Ishikawa (cell line): ENCODE measurements at regions not wholly inside any gene's neighbourhood (a gene's known extent, or its start where the extent isn't known, plus 50 kb on each side); places are given as distances from the start of the nearest gene placed in this dataset.

ENCODE experiments used
- CEBPB ChIP-seq: IDR thresholded peaks from 2 replicates; pipeline ENCODE4 v1.6.1; 2012
- CREB1 ChIP-seq: IDR thresholded peaks from 2 replicates; pipeline ENCODE4 v1.6.1; 2012; ENCODE audit warnings: low read depth
- EGR1 ChIP-seq: IDR thresholded peaks from 2 replicates; pipeline ENCODE4 v1.6.1; 2012
- EP300 ChIP-seq: IDR thresholded peaks from 2 replicates; pipeline ENCODE4 v1.6.1; 2012; ENCODE audit warnings: borderline replicate concordance
- FOXM1 ChIP-seq: IDR thresholded peaks from 2 replicates; pipeline ENCODE4 v1.6.1; 2012; ENCODE audit warnings: low read depth, borderline replicate concordance
- NFIC ChIP-seq: IDR thresholded peaks from 2 replicates; pipeline ENCODE4 v1.6.1; 2012
- RAD21 ChIP-seq: IDR thresholded peaks from 2 replicates; pipeline ENCODE4 v1.6.1; 2012; ENCODE audit warnings: low read depth
- TAF1 ChIP-seq: IDR thresholded peaks from 2 replicates; pipeline ENCODE4 v1.6.1; 2012; ENCODE audit warnings: low read depth, mild to moderate bottlenecking
- TCF12 ChIP-seq: IDR thresholded peaks from 2 replicates; pipeline ENCODE4 v1.6.1; 2012; ENCODE audit warnings: low read depth
- TEAD4 ChIP-seq: IDR thresholded peaks from 2 replicates; pipeline ENCODE4 v1.6.1; 2012
- YY1 ChIP-seq: IDR thresholded peaks from 2 replicates; pipeline ENCODE4 v1.6.1; 2012; ENCODE audit warnings: low read depth
- ZBTB7A ChIP-seq: IDR thresholded peaks from 2 replicates; pipeline ENCODE4 v1.6.1; 2012; ENCODE audit warnings: low read depth
- TF ChIP-seq, protein P1 (sequence below): IDR thresholded peaks from 2 replicates; pipeline ENCODE4 v1.6.1; 2012
- TF ChIP-seq, protein P2 (sequence below): IDR thresholded peaks from 2 replicates; pipeline ENCODE4 v1.6.1; 2012
- TF ChIP-seq, protein P3 (sequence below): IDR thresholded peaks from 2 replicates; pipeline ENCODE4 v1.6.1; 2012; ENCODE audit warnings: low read depth, mild to moderate bottlenecking

DNA sequence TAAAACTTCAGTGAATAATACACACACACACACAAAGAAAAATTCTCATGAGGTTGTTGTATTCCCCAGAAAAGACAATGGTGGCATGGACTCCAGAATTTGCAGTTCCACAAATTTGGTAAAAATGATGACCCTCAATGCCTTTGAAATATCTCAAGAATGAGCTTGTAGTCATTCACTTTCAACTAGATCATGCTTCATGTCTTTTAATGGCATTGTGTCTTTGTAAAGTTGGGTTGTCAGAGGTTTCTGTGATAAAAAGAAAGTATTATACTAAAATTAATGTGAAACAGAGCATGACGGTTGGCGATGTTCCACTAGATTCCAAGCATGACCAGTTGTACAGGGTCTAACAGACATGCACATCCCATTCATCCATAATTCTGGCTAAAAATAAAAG lies 685.0 kb upstream of the FRG1 start:
- TF ChIP-seq FOXM1 (no peak), RAD21 (no peak), EGR1 (no peak), YY1 (no peak), TAF1 (no peak), CREB1 (no peak), EP300 (no peak), TEAD4 (no peak), CEBPB (no peak), ZBTB7A (no peak), NFIC (no peak)
- TF ChIP-seq, protein P1, sequence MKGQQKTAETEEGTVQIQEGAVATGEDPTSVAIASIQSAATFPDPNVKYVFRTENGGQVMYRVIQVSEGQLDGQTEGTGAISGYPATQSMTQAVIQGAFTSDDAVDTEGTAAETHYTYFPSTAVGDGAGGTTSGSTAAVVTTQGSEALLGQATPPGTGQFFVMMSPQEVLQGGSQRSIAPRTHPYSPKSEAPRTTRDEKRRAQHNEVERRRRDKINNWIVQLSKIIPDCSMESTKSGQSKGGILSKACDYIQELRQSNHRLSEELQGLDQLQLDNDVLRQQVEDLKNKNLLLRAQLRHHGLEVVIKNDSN: no peak
- TF ChIP-seq, protein P2, sequence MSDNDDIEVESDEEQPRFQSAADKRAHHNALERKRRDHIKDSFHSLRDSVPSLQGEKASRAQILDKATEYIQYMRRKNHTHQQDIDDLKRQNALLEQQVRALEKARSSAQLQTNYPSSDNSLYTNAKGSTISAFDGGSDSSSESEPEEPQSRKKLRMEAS: no peak
- TF ChIP-seq, protein P3, sequence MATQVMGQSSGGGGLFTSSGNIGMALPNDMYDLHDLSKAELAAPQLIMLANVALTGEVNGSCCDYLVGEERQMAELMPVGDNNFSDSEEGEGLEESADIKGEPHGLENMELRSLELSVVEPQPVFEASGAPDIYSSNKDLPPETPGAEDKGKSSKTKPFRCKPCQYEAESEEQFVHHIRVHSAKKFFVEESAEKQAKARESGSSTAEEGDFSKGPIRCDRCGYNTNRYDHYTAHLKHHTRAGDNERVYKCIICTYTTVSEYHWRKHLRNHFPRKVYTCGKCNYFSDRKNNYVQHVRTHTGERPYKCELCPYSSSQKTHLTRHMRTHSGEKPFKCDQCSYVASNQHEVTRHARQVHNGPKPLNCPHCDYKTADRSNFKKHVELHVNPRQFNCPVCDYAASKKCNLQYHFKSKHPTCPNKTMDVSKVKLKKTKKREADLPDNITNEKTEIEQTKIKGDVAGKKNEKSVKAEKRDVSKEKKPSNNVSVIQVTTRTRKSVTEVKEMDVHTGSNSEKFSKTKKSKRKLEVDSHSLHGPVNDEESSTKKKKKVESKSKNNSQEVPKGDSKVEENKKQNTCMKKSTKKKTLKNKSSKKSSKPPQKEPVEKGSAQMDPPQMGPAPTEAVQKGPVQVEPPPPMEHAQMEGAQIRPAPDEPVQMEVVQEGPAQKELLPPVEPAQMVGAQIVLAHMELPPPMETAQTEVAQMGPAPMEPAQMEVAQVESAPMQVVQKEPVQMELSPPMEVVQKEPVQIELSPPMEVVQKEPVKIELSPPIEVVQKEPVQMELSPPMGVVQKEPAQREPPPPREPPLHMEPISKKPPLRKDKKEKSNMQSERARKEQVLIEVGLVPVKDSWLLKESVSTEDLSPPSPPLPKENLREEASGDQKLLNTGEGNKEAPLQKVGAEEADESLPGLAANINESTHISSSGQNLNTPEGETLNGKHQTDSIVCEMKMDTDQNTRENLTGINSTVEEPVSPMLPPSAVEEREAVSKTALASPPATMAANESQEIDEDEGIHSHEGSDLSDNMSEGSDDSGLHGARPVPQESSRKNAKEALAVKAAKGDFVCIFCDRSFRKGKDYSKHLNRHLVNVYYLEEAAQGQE: no peak

DNA sequence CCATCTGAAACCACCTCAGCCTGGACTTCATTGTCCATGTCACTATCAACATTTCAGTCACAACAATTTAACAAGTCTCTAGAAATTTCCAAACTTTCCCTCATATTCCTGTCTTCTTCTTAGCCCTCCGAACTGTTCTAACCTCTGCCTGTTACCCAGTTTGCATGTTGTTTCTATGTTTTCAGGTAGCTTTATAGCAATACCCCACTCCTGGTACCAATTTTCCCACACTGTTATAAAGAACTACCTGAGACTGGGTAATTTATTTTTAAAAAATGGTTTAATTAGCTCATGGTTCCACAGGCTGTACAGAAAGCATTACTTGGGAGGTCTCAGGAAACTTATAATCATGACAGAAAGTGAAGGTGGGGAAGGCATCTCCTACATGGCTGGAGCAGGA lies 679.2 kb upstream of the FRG1 start:
- no peak for TF ChIP-seq EGR1
- TF ChIP-seq, protein P1: no peak
- no peak for TF ChIP-seq FOXM1
- TF ChIP-seq, protein P2: no peak
- TF ChIP-seq TEAD4: no peak
- no peak for TF ChIP-seq NFIC
- TF ChIP-seq YY1: no peak
- TF ChIP-seq EP300: no peak
- TF ChIP-seq TCF12: no peak
- no peak for TF ChIP-seq ZBTB7A
- TF ChIP-seq TAF1: no peak
- TF ChIP-seq CREB1: no peak
- TF ChIP-seq, protein P3: no peak

DNA sequence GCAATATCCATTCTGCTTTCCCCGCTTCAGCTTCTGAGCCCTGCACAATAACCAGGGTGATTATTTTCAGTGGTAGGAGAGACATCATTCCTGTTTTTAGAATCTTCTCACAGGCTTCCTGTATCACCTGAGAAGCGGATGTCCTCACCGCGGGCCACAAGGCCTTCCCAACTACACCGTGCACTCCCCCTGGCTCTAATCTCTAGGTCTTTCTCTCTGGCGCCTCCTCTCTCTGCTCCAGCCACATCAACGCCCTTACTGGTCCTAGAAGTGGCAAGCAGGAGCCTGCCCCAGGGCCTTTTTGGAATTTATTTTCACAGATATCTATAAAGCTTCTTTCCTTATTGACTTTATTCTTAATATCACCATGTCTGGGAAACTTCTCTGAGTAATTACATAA lies 675.2 kb upstream of the FRG1 start:
- TF ChIP-seq, protein P2: no peak
- TF ChIP-seq CEBPB (no peak), NFIC (no peak), YY1 (no peak), TAF1 (no peak), ZBTB7A (no peak), TCF12 (no peak), CREB1 (no peak), RAD21 (no peak), EGR1 (no peak), FOXM1 (no peak), EP300 (no peak), TEAD4 (no peak)
- TF ChIP-seq, protein P1: no peak
- TF ChIP-seq, protein P3: no peak

DNA sequence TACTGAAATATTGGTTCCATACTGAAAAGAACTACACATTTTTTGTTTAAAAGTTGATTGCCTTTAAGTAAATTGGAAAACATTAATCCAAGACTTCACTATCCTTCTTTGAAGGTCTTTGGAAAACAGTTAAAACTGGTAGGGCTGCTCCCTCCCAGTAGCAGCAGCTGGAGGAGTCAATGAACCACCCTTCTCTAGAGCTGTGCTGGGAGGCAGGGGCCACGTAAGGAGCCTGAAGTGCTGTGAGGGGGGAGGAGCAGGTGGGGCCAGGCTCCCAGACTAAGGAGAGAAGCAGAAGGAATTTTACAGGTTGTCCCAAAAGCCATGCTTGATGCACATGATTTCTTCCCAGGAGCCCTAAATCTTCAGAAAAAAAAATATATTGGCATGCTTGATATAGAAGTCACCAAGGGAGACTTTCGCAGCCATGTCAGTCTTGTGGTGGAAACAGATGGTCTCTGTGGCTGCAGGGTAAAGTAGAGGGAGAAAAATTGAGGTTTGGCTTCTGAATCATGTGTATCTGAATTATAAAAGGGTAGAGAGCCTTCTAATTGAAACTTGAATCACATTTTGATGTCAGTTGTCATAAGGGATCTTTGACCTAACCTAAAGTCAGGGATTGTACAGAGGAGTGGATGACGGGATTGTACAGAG lies 673.2 kb upstream of the FRG1 start:
- TF ChIP-seq ZBTB7A (no peak), CEBPB (no peak), RAD21 (no peak), FOXM1 (no peak), EP300 (no peak), YY1 (no peak), TEAD4 (no peak), CREB1 (no peak), TAF1 (no peak), NFIC (no peak)
- TF ChIP-seq, protein P3: no peak
- TF ChIP-seq, protein P2: no peak
- TF ChIP-seq, protein P1: no peak
